EL (cell line): ENCODE measurements at regions not wholly inside any gene's neighbourhood (a gene's known extent, or its start where the extent isn't known, plus 50 kb on each side); places are given as distances from the start of the nearest gene placed in this dataset.
"Not testable (repeated sequence)": the region's sequence is repeated elsewhere in the genome, so short reads cannot be mapped to it uniquely, and the experiment has no call there.

Experiments used
- DNase-seq: peaks from one replicate; pipeline ENCODE4 v3.0.0-alpha.2; 2016

- DNase-seq = peak; percentile 98
Observed at GRCh38 chr3:177359593-177360357, 162.5 kb upstream of the TBL1XR1 start.

- no peak for DNase-seq
Observed at GRCh38 chr3:177361081-177361938, 164.0 kb upstream of the TBL1XR1 start.

- no peak for DNase-seq
Observed at GRCh38 chr3:177362626-177363025, 165.3 kb upstream of the TBL1XR1 start.

- no peak for DNase-seq
Observed at GRCh38 chr3:177364236-177364635, 167.0 kb upstream of the TBL1XR1 start.

- not testable (repeated sequence) for DNase-seq
Observed at GRCh38 chr3:177365294-177365693, 168.0 kb upstream of the TBL1XR1 start.

GRCh38 chr3:177367788-177368187 is 170.5 kb upstream of the TBL1XR1 start:
- no peak for DNase-seq

- no peak for DNase-seq
Observed at GRCh38 chr3:177370246-177370822, 173.1 kb upstream of the TBL1XR1 start.

GRCh38 chr3:177371146-177371545 is 173.9 kb upstream of the TBL1XR1 start:
- no peak for DNase-seq

- no peak for DNase-seq
Observed at GRCh38 chr3:177371888-177372287, 174.6 kb upstream of the TBL1XR1 start.

- DNase-seq = no peak
Observed at GRCh38 chr3:177374323-177374722, 177.0 kb upstream of the TBL1XR1 start.

GRCh38 chr3:177375316-177375715 is 178.0 kb upstream of the TBL1XR1 start:
- DNase-seq = no peak

- DNase-seq = no peak
Observed at GRCh38 chr3:177377166-177377565, 179.9 kb upstream of the TBL1XR1 start.

GRCh38 chr3:177378168-177378567 is 180.9 kb upstream of the TBL1XR1 start:
- no peak for DNase-seq

- no peak for DNase-seq
Observed at GRCh38 chr3:177379045-177379444, 181.8 kb upstream of the TBL1XR1 start.

- no peak for DNase-seq
Observed at GRCh38 chr3:177381070-177381469, 183.8 kb upstream of the TBL1XR1 start.

- DNase-seq = no peak
Observed at GRCh38 chr3:177382944-177383343, 185.7 kb upstream of the TBL1XR1 start.

GRCh38 chr3:177385186-177385585 is 187.9 kb upstream of the TBL1XR1 start:
- DNase-seq = no peak

- DNase-seq = peak; percentile 28
Observed at GRCh38 chr3:177385831-177386301, 188.6 kb upstream of the TBL1XR1 start.

GRCh38 chr3:177388209-177388608 is 190.9 kb upstream of the TBL1XR1 start:
- DNase-seq = no peak

- DNase-seq = not testable (repeated sequence)
Observed at GRCh38 chr3:177394231-177395024, 197.1 kb upstream of the TBL1XR1 start.

GRCh38 chr3:177396733-177397132 is 199.5 kb upstream of the TBL1XR1 start:
- DNase-seq = no peak

GRCh38 chr3:177401375-177401774 is 204.1 kb upstream of the TBL1XR1 start:
- no peak for DNase-seq

GRCh38 chr3:177402533-177402932 is 205.3 kb upstream of the TBL1XR1 start:
- DNase-seq = no peak
